HCT116 (cell line): ENCODE measurements at regions not wholly inside any gene's neighbourhood (a gene's known extent, or its start where the extent isn't known, plus 50 kb on each side); places are given as distances from the start of the nearest gene placed in this dataset.

Experiments
- ATAC-seq: fragments of 200-7000 bp; cut with Tn5 transposase; 2 replicates; pipeline ENCODE4 v1.9.1; 2020; ENCODE audit warnings: mild to moderate bottlenecking, moderate library complexity
- BruUV-seq: library from RNA; stranded (reverse); fragments of 400-500 nt; replicated peaks from 2 replicates; lab custom pipeline; 2021; lab: Mats Ljungman, UMichigan
- CTCF ChIA-PET: fragments of 300-600 bp; sonication (Branson Sonifier 250); formaldehyde crosslinking; loops from one replicate; lab custom pipeline; 2021; ENCODE audit warnings: antibody characterized with exemption; lab: Charles Lee
- POLR2A ChIA-PET: fragments of 300-600, 350-600 bp; sonication (Branson Sonifier 250); formaldehyde crosslinking; loops from one replicate; lab custom pipeline; 2021; ENCODE audit warnings: antibody characterized with exemption; lab: Charles Lee
- RAD21 ChIA-PET, 2 experiments: fragments of 300-600 bp; sonication (Branson Sonifier 250); formaldehyde crosslinking; loops; one replicate each; lab custom pipeline; 2023; ENCODE audit warnings: low total read pairs in 2 of 2; ENCODE audit not compliant: uncharacterized antibody in 2 of 2, unreplicated experiment in 2 of 2, low non-redundant PET in 1 of 2; lab: Charles Lee
- DNase-seq: peaks from one replicate; pipeline ENCODE4 v3.0.0-alpha.2; 2010; ENCODE audit warnings: low read depth, low spot score
- H2AFZ ChIP-seq: fragments of 200-600 bp; shearing (Covaris generic), sonication (generic); 2 replicates; pipeline ENCODE4 v1.6.1; 2017; ENCODE audit warnings: low read depth, mixed run types, mixed read lengths, antibody characterized with exemption, low read length; ENCODE audit not compliant: poor library complexity, severe bottlenecking
- H3K27ac ChIP-seq: 2 replicates; pipeline ENCODE4 v1.5.1; 2012; ENCODE audit warnings: low read depth, low read length
- H3K27me3 ChIP-seq: fragments of 200-600 bp; sonication (generic); 2 replicates; pipeline ENCODE4 v1.6.1; 2016; ENCODE audit warnings: mixed run types, low read length, mixed read lengths; ENCODE audit not compliant: insufficient read depth
- H3K36me3 ChIP-seq, 2 experiments: fragments of 200-500 bp in 1 of 2; fragments of 200-600 bp in 1 of 2; sonication (Bioruptor generic) in 1 of 2; sonication (generic) in 1 of 2; 2 replicates each; pipeline versions ENCODE4 v1.5.1 to v1.6.1; 2014 to 2016; ENCODE audit warnings: low read length in 2 of 2, inconsistent platforms in 1 of 2, mixed read lengths in 1 of 2, mixed run types in 1 of 2; ENCODE audit not compliant: insufficient read depth in 2 of 2, control insufficient read depth in 1 of 2
- H3K4me1 ChIP-seq, 2 experiments: fragments of 200-600 bp in 1 of 2; sonication (generic) in 1 of 2; 2 replicates each; pipeline versions ENCODE4 v1.5.1 to v1.6.1; 2012 to 2017; ENCODE audit warnings: low read length in 2 of 2, inconsistent platforms in 1 of 2, mild to moderate bottlenecking in 1 of 2, mixed read lengths in 1 of 2, mixed run types in 1 of 2, moderate library complexity in 1 of 2; ENCODE audit not compliant: insufficient read depth in 2 of 2, control insufficient read depth in 1 of 2
- H3K4me2 ChIP-seq: fragments of 200-600 bp; sonication (generic); 2 replicates; pipeline ENCODE4 v1.6.1; 2017; ENCODE audit warnings: mixed run types, low read length, mixed read lengths
- H3K4me3 ChIP-seq, 2 experiments: fragments of 200-600 bp in 1 of 2; sonication (generic) in 1 of 2; replicated peaks in 1 of 2; 2 replicates each; pipeline ENCODE4 v1.5.1; 2011 to 2016; ENCODE audit warnings: low read length in 2 of 2, control low read depth in 1 of 2, low read depth in 1 of 2, mild to moderate bottlenecking in 1 of 2, mixed read lengths in 1 of 2, mixed run types in 1 of 2
- H3K79me2 ChIP-seq: fragments of 200-600 bp; sonication (generic); 2 replicates; pipeline ENCODE4 v1.6.1; 2017; ENCODE audit warnings: mild to moderate bottlenecking, mixed run types, low read length, moderate library complexity, mixed read lengths; ENCODE audit not compliant: insufficient read depth
- H3K9ac ChIP-seq: fragments of 200-600 bp; sonication (generic); 2 replicates; pipeline ENCODE4 v1.6.1; 2016; ENCODE audit warnings: low read length, mixed read lengths
- H3K9me2 ChIP-seq: fragments of 200-600 bp; sonication (generic), shearing (Covaris generic); 2 replicates; pipeline ENCODE4 v1.6.1; 2017; ENCODE audit warnings: mixed run types, mild to moderate bottlenecking, moderate library complexity; ENCODE audit not compliant: insufficient read depth
- H3K9me3 ChIP-seq, 2 experiments: fragments of 200-500 bp in 1 of 2; fragments of 200-600 bp in 1 of 2; sonication (Bioruptor generic) in 1 of 2; sonication (generic) in 1 of 2; 2 replicates each; pipeline ENCODE4 v1.6.1; 2014 to 2017; ENCODE audit warnings: low read length in 2 of 2, mixed read lengths in 2 of 2, inconsistent platforms in 1 of 2, low read depth in 1 of 2, mild to moderate bottlenecking in 1 of 2, mixed run types in 1 of 2, moderate library complexity in 1 of 2; ENCODE audit not compliant: control insufficient read depth in 1 of 2, insufficient read depth in 1 of 2
- H4K20me1 ChIP-seq: fragments of 200-600 bp; sonication (generic), shearing (Covaris generic); 2 replicates; pipeline ENCODE4 v1.6.1; 2017; ENCODE audit warnings: mixed run types, mild to moderate bottlenecking, moderate library complexity; ENCODE audit not compliant: insufficient read depth
- CBX3 ChIP-seq: IDR thresholded peaks from 2 replicates; pipeline ENCODE4 v1.6.1; 2012; ENCODE audit warnings: low read depth
- CEBPB ChIP-seq: IDR thresholded peaks from 2 replicates; pipeline ENCODE4 v1.6.1; 2012; ENCODE audit warnings: low read depth
- EZH2 ChIP-seq: fragments of 200-600 bp; sonication (generic); IDR thresholded peaks from 2 replicates; pipeline ENCODE4 v1.6.1; 2017; ENCODE audit warnings: antibody characterized with exemption, mixed run types
- POLR2A ChIP-seq: IDR thresholded peaks from 2 replicates; pipeline ENCODE4 v1.7.0; 2011; ENCODE audit warnings: borderline replicate concordance; ENCODE audit not compliant: insufficient read depth, insufficient read length; ENCODE audit errors: extremely low read depth
- RAD21 ChIP-seq: IDR thresholded peaks from 2 replicates; pipeline ENCODE4 v1.6.1; 2012; ENCODE audit warnings: low read depth, mild to moderate bottlenecking
- SIN3A ChIP-seq: IDR thresholded peaks from 2 replicates; pipeline ENCODE4 v1.6.1; 2012; ENCODE audit warnings: low read depth
- YY1 ChIP-seq: IDR thresholded peaks from 2 replicates; pipeline ENCODE4 v1.6.1; 2011; ENCODE audit warnings: low read length, low read depth, moderate library complexity, mild to moderate bottlenecking; ENCODE audit not compliant: insufficient replicate concordance; ENCODE audit errors: extremely low read depth
- intact Hi-C: fragments of 100-400 bp; cut with micrococcal nuclease; formaldehyde crosslinking; loops from 2 replicates; pipeline ENCODE4 v1.10.0; 2022
- TF ChIP-seq, protein P1 (sequence below), 3 experiments: fragments of 200-600 bp in 1 of 3; sonication (generic) in 1 of 3; IDR thresholded peaks in 2 of 3; conservative IDR thresholded peaks in 1 of 3; 2 replicates each; pipeline ENCODE4 v1.5.1; 2012 to 2017; ENCODE audit warnings: low read depth in 2 of 3, low read length in 2 of 3, antibody characterized with exemption in 1 of 3, borderline replicate concordance in 1 of 3, control low read depth in 1 of 3, mild to moderate bottlenecking in 1 of 3, mixed read lengths in 1 of 3, mixed run types in 1 of 3, moderate library complexity in 1 of 3; ENCODE audit not compliant: insufficient read depth in 1 of 3
- TF ChIP-seq, protein P2 (sequence below): IDR thresholded peaks from 2 replicates; pipeline ENCODE4 v1.6.1; 2012

DNA sequence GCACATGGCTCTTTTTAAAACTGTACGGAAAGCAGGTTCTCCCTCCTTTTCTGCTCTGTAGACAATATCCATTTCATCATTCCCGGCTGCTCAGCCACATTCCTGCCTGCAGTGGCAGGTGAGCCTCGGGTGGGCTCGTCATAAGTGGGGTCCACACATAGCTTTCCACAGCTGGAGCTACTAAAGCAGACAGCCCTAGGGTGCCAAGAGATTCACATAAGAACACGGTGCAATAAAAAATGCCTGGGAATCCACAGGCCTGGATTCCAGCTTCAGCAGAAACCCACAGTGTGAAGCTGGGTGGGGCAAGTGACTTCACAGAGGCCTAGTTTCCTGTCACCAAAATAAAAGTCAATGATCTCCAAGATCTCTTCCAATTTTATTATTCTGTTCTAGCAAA lies 96.4 kb downstream of the MIS18A start:
- Histone ChIP-seq H3K4me3 (no peak overlapping the region), H3K79me2 (no peaks in the 10 kb centered on the region), H3K27me3 (peaks cover 79% of the 10 kb centered on the region), H3K4me2 (no peak overlapping the region), H2AFZ (no peak overlapping the region), H3K9me3 (no peaks in the 10 kb centered on the region)
- CTCF ChIA-PET: no interaction called here
- POLR2A ChIA-PET: no interaction called here
- no TSS peak for BruUV-seq
- no peak for TF ChIP-seq RAD21
- TF ChIP-seq, protein P1, sequence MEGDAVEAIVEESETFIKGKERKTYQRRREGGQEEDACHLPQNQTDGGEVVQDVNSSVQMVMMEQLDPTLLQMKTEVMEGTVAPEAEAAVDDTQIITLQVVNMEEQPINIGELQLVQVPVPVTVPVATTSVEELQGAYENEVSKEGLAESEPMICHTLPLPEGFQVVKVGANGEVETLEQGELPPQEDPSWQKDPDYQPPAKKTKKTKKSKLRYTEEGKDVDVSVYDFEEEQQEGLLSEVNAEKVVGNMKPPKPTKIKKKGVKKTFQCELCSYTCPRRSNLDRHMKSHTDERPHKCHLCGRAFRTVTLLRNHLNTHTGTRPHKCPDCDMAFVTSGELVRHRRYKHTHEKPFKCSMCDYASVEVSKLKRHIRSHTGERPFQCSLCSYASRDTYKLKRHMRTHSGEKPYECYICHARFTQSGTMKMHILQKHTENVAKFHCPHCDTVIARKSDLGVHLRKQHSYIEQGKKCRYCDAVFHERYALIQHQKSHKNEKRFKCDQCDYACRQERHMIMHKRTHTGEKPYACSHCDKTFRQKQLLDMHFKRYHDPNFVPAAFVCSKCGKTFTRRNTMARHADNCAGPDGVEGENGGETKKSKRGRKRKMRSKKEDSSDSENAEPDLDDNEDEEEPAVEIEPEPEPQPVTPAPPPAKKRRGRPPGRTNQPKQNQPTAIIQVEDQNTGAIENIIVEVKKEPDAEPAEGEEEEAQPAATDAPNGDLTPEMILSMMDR (IDR thresholded peaks at IDR 0.05 in 2 of 3, conservative IDR thresholded peaks at IDR 0.05 in 1 of 3; ENCODE audit: borderline replicate concordance in 1 of 3, insufficient read depth in 1 of 3, low read depth in 2 of 3, low read length in 2 of 3): no peak
- TF ChIP-seq, protein P2, sequence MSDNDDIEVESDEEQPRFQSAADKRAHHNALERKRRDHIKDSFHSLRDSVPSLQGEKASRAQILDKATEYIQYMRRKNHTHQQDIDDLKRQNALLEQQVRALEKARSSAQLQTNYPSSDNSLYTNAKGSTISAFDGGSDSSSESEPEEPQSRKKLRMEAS: no peak
- no peak for TF ChIP-seq POLR2A
- TF ChIP-seq EZH2: no peak
- no peak for TF ChIP-seq CBX3
- no peak for TF ChIP-seq SIN3A
- TF ChIP-seq, all 23 proteins: peak for 0
- no peaks in the 10 kb centered on the region for H3K36me3 ChIP-seq
- no peak for ATAC-seq
- no peak overlapping the region for H3K27ac ChIP-seq
- intact Hi-C loops: no loop called here
- RAD21 ChIA-PET: no interaction called here
- no peaks in the 10 kb centered on the region for H3K4me1 ChIP-seq
- H3K9me2 ChIP-seq: no peaks in the 10 kb centered on the region
- no peak for DNase-seq
- H3K9ac ChIP-seq: no peak overlapping the region
- H4K20me1 ChIP-seq: no peaks in the 10 kb centered on the region

DNA sequence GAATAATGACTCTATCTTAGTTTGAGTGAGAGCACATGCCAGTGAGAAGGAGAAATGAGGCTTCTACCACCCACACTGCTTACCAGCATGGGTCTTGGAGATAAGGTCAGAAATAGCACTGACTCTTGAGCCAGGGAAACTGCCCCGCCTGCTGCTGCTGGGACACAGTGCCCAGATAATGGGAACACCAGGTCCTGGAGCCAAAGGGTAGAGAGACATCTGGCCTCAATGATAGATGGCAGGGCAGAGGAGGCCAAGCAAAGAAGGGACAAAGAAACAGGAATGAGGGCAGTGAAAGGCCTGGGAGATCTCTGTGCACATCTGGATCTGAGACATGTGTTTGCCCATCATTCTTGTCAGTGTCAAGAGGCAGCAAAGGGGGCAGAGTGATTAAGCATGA lies 97.4 kb downstream of the MIS18A start:
- no peak overlapping the region for H3K9ac ChIP-seq
- H3K9me3 ChIP-seq: no peaks in the 10 kb centered on the region
- ChIA-PET CTCF (no interaction called here), POLR2A (no interaction called here)
- no peak for ATAC-seq
- intact Hi-C loops: no loop called here
- H3K9me2 ChIP-seq: no peaks in the 10 kb centered on the region
- no peaks in the 10 kb centered on the region for H3K4me1 ChIP-seq
- no peak overlapping the region for H2AFZ ChIP-seq
- BruUV-seq: no TSS peak
- no peak for TF ChIP-seq YY1
- TF ChIP-seq EZH2: no peak
- no peak for TF ChIP-seq POLR2A
- no peak for TF ChIP-seq SIN3A
- no peak for TF ChIP-seq CEBPB
- TF ChIP-seq, all 23 proteins: peak for 0
- no peaks in the 10 kb centered on the region for H3K79me2 ChIP-seq
- H3K27ac ChIP-seq: no peak overlapping the region
- no peaks in the 10 kb centered on the region for H3K36me3 ChIP-seq
- no peaks in the 10 kb centered on the region for H4K20me1 ChIP-seq
- no peak for DNase-seq
- RAD21 ChIA-PET: no interaction called here
- peaks cover 69% of the 10 kb centered on the region for H3K27me3 ChIP-seq
- no peak overlapping the region for H3K4me2 ChIP-seq
- H3K4me3 ChIP-seq: no peak overlapping the region
